Activated T-helper 1 cell treated with anti-CD3 and anti-CD28 coated beads, Interleukin-12 subunit alpha, Interleukin-12 subunit beta, Interleukin-2, Interleukin-4 antibody, amounts not matched to agents 30 ng/mL and 10 ng/mL and 1 ng/mL, durations not matched to agents 14 hours and 24 hours and 36 hours (primary cell): ENCODE measurements at regions not wholly inside any gene's neighbourhood (a gene's known extent, or its start where the extent isn't known, plus 50 kb on each side); places are given as distances from the start of the nearest gene placed in this dataset.
"Not testable (repeated sequence)": the region's sequence is repeated elsewhere in the genome, so short reads cannot be mapped to it uniquely, and the experiment has no call there.

ENCODE experiments used
- DNase-seq: peaks from one replicate; pipeline ENCODE4 v3.0.0; 2021; ENCODE audit warnings: low spot score
- H3K27ac Mint-ChIP-seq: one replicate; pipeline ENCODE4 v1.8.0; 2021; ENCODE audit warnings: mild to moderate bottlenecking, mixed read lengths
- H3K27me3 Mint-ChIP-seq: one replicate; pipeline ENCODE4 v1.8.0; 2022; ENCODE audit warnings: mild to moderate bottlenecking, moderate library complexity, mixed read lengths; ENCODE audit not compliant: insufficient read depth
- H3K36me3 Mint-ChIP-seq: one replicate; pipeline ENCODE4 v1.8.0; 2021; ENCODE audit warnings: low read depth, mixed read lengths
- H3K4me1 Mint-ChIP-seq: one replicate; pipeline ENCODE4 v1.8.0; 2021; ENCODE audit warnings: low read depth, mixed read lengths
- H3K4me3 Mint-ChIP-seq: one replicate; pipeline ENCODE4 v1.8.0; 2021; ENCODE audit warnings: mild to moderate bottlenecking, moderate library complexity, mixed read lengths
- H3K9me3 Mint-ChIP-seq: one replicate; pipeline ENCODE4 v1.8.0; 2021; ENCODE audit warnings: mixed read lengths
- intact Hi-C: fragments of 100-400 bp; cut with micrococcal nuclease; formaldehyde crosslinking; loops from one replicate; pipeline ENCODE4 v1.15.1; 2024

DNA sequence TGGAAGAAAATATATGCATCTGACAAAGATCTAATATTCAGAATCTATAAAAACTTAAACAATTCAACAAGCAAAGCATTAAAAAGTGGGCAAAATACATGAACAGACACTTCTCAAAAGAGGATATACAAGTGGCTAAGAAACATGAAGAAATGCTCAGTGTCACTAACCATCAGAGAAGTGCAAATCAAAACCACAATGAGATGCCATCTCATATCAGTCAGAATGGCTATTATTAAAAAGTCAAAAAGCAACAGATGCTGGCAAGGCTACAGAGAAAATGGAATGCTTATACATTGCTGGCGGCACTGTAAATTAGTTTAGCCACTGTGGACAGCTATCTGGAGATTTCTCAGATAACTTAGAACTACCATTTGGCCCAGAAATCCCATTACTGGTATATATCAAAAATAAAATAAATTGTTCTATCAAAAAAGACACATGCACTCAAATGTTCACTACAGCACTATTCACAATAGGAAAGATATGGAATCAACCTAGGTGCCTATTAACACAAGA lies 179.5 kb downstream of the PCTP start:
- H3K4me3 Mint-ChIP-seq = no peak overlapping the region
- intact Hi-C loops = no loop called here

GRCh38 chr17:55931446-55931845 lies 180.6 kb downstream of the PCTP start:
- Mint-ChIP-seq H3K36me3 (no peaks in the 10 kb centered on the region), H3K9me3 (no peaks in the 10 kb centered on the region), H3K4me3 (no peak overlapping the region), H3K27me3 (peaks cover 6% of the 10 kb centered on the region), H3K27ac (no peak overlapping the region), H3K4me1 (peaks cover 2% of the 10 kb centered on the region)
- intact Hi-C loops = no loop called here
- no peak for DNase-seq

More for the DNA sequence above, 179.5 kb downstream of the PCTP start:
- no peaks in the 10 kb centered on the region for H3K36me3 Mint-ChIP-seq
- H3K27ac Mint-ChIP-seq = no peak overlapping the region
- H3K4me1 Mint-ChIP-seq = peaks cover 10% of the 10 kb centered on the region
- H3K9me3 Mint-ChIP-seq = peaks cover 4% of the 10 kb centered on the region
- peaks cover 6% of the 10 kb centered on the region for H3K27me3 Mint-ChIP-seq
- DNase-seq = no peak

GRCh38 chr17:55932973-55933372 lies 182.1 kb downstream of the PCTP start:
- H3K36me3 Mint-ChIP-seq = no peaks in the 10 kb centered on the region
- H3K27me3 Mint-ChIP-seq = peaks cover 6% of the 10 kb centered on the region
- intact Hi-C loops = no loop called here
- no peaks in the 10 kb centered on the region for H3K9me3 Mint-ChIP-seq
- DNase-seq = no peak
- no peak overlapping the region for H3K4me3 Mint-ChIP-seq
- H3K27ac Mint-ChIP-seq = no peak overlapping the region
- H3K4me1 Mint-ChIP-seq = no peaks in the 10 kb centered on the region

DNA sequence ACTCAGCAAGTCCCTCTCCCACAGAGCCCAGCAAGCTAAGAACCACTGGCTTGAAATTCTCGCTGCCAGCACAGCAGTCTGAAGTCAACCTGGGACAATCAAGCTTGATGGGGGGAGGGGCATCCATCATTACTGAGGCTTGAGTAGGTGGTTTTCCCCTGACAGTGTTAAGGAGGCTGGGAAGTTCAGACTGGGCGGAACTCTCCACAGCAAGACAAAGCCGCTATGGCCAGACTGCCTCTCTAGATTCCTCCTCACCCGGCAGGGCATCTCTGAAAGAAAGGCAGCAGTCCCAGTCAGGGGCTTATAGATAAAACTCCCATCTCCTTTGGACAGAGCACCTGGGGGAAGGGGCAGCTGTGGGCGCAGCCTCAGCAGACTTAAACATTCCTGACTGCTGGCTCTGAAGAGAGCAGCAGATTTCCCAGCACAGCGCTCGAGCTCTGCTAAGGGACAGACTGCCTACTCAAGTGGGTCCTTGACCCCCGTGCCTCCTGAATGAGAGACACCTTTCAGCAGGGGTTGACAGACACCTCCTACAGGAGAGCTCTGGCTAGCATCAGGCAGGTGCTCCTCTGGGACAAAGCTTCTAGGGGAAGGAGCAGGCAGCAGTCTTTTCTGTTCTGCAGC lies 188.4 kb downstream of the PCTP start:
- H3K27ac Mint-ChIP-seq, intact Hi-C loops, H3K4me3 Mint-ChIP-seq, H3K27me3 Mint-ChIP-seq, H3K36me3 Mint-ChIP-seq, DNase-seq, H3K4me1 Mint-ChIP-seq: not testable (repeated sequence)
- peaks cover 10% of the 10 kb centered on the region for H3K9me3 Mint-ChIP-seq

GRCh38 chr17:55959756-55960155 lies 193.5 kb upstream of the ANKFN1 start:
- intact Hi-C loops = no loop called here
- no peaks in the 10 kb centered on the region for H3K4me1 Mint-ChIP-seq
- DNase-seq = no peak
- H3K4me3 Mint-ChIP-seq = no peak overlapping the region
- H3K27ac Mint-ChIP-seq = no peak overlapping the region
- H3K36me3 Mint-ChIP-seq = no peaks in the 10 kb centered on the region
- H3K9me3 Mint-ChIP-seq = no peaks in the 10 kb centered on the region
- H3K27me3 Mint-ChIP-seq = no peaks in the 10 kb centered on the region

DNA sequence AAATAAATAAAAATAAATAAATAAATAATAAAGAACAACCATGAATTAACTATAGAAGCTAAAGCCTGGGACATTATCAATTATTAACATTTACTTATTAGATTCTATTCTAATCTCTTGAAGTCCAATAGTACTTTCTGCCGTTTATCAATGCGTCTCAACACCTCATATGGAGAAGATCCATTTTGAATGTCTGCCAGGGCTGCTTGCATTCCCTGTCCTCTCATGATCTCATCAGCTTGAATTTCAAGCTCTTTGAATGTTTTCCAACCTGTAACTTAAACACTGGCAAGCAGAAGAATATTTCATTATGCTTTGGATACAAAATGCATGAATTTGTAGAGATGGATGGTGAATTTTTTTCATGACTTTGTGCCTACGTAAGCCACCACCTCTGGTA lies 191.9 kb upstream of the ANKFN1 start:
- H3K27ac Mint-ChIP-seq = no peak overlapping the region
- intact Hi-C loops = no loop called here
- no peak for DNase-seq
- H3K4me3 Mint-ChIP-seq = no peak overlapping the region
- H3K4me1 Mint-ChIP-seq = no peaks in the 10 kb centered on the region
- H3K27me3 Mint-ChIP-seq = no peaks in the 10 kb centered on the region
- H3K36me3 Mint-ChIP-seq = no peaks in the 10 kb centered on the region
- H3K9me3 Mint-ChIP-seq = no peaks in the 10 kb centered on the region

DNA sequence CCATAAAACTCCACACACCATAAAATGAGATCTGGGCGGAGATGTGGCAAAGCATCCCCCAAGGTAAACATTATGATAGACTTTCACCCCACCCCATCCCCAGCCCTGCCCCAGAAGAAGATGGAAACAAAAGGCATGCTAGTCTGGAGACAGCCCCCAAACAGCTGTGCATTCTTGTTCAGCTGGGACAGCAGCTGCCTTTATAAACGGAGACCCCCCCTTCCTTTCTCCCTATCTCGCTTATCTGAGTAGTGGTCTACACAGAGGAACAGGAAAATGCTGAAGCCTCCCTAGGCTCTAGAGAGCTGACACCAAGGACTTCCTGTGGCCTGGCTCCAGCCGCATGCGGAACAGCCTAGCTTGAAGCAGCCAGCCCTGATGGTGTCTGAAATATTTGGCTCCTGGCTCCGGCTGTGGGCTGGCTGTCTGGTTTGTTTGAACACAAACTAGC lies 190.3 kb upstream of the ANKFN1 start:
- Mint-ChIP-seq H3K4me3 (no peak overlapping the region), H3K27ac (no peak overlapping the region), H3K27me3 (peaks cover 1% of the 10 kb centered on the region), H3K36me3 (no peaks in the 10 kb centered on the region), H3K9me3 (no peaks in the 10 kb centered on the region), H3K4me1 (no peaks in the 10 kb centered on the region)
- no peak for DNase-seq
- intact Hi-C loops = no loop called here

DNA sequence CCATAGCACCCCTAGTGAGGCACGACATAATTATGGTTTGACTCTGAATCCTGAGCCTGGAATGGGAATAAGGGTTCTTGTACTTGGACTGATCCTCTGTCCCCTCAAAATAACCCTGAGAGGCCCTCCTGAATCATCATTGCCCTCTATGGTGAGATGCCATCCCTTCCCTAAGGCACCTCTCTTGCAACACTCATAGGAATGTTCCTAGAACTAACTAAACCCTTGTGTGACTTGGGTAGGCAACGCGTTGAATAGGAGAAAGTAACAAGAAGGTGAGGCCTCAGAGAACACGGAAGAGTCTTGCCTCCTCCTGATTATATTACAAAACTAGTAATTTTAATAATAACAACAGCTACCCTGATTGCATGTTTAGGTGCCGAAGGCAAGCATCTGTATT lies 189.1 kb upstream of the ANKFN1 start:
- Mint-ChIP-seq H3K27ac (no peak overlapping the region), H3K36me3 (no peaks in the 10 kb centered on the region), H3K27me3 (peaks cover 1% of the 10 kb centered on the region), H3K4me3 (no peak overlapping the region), H3K4me1 (no peaks in the 10 kb centered on the region), H3K9me3 (no peaks in the 10 kb centered on the region)
- intact Hi-C loops = no loop called here
- DNase-seq = no peak

DNA sequence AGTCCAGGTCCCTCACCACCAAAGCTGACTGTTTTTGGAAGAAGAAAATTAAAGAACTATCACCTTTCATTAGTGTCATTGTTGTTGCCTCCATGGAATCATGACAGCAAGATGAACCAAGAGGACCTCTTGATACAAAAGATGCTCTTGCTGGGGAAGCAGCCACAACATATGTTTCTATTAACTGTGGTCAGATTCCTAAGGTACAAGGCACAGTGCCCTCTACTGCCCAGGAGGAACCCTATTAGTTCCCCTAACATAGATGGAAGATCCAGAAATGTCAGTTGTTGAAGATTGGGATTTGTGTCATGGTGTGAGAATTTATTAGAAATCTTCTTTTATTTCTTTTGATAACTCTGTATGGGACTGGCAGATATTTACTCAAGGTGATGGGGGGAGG lies 188.2 kb upstream of the ANKFN1 start:
- DNase-seq = no peak
- Mint-ChIP-seq H3K4me3 (no peak overlapping the region), H3K27ac (no peak overlapping the region), H3K4me1 (no peaks in the 10 kb centered on the region), H3K27me3 (peaks cover 1% of the 10 kb centered on the region), H3K36me3 (no peaks in the 10 kb centered on the region), H3K9me3 (no peaks in the 10 kb centered on the region)
- intact Hi-C loops = no loop called here

DNA sequence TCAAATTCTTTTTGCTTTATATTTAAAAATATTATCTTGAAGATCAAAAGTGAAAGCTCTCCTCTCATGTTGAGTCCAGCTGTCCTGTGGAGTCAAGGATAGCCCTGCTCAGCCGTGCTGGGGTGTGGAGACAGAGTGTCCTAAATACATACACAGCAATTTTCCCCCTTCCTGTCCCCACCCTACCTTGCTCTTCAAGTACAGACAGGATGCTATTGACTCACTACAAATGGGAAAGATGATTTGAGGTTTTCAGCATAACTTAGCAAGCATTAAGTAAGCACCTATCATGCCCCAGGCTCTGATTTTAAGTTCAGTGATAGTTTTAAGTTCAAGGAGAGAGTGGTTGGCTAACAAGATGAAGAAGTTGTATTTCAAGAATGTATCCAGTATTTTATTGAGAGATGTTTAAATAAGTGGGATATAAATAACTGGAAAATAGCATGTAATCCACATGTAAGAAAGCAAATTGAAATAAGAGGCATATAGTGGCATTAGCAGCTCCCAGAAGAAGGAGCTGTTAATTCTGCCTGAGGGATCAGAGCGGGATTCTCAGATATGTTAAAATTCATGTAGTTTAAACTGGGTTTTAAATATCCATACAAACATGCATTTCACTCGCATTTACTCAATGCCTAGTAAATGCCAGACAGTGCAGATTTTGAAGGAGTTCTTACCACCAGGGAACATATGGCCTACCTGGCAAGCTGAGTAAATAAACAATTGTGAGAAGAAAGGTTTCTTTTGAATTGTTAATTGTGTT lies 183.5 kb upstream of the ANKFN1 start:
- H3K9me3 Mint-ChIP-seq = no peaks in the 10 kb centered on the region
- DNase-seq = no peak
- H3K4me1 Mint-ChIP-seq = no peaks in the 10 kb centered on the region
- H3K36me3 Mint-ChIP-seq = no peaks in the 10 kb centered on the region
- no peak overlapping the region for H3K4me3 Mint-ChIP-seq
- peaks cover 3% of the 10 kb centered on the region for H3K27me3 Mint-ChIP-seq
- no peak overlapping the region for H3K27ac Mint-ChIP-seq
- intact Hi-C loops = no loop called here

DNA sequence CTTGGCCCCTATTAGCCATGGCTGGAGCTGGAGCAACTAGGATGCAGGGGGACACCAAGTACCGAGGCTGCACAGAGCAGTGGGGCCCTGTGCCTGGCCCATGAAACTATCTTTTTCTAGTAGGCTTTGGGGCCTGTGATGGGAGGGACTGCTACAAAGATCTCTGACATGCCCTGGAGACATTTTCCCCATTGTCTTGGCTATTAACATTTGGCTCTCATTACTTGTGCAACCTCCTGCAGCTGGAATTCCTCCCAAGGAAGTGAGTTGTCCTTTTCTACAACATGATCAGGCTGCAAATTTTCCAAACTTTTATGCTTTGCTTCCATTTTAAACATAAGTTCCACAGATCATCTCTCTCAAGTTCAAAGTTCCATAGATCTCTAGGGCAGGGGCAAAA lies 174.7 kb upstream of the ANKFN1 start:
- H3K27ac Mint-ChIP-seq = no peak overlapping the region
- no peaks in the 10 kb centered on the region for H3K36me3 Mint-ChIP-seq
- no peak overlapping the region for H3K4me3 Mint-ChIP-seq
- no peaks in the 10 kb centered on the region for H3K4me1 Mint-ChIP-seq
- intact Hi-C loops = no loop called here
- DNase-seq = no peak
- H3K9me3 Mint-ChIP-seq = no peaks in the 10 kb centered on the region
- H3K27me3 Mint-ChIP-seq = no peaks in the 10 kb centered on the region

GRCh38 chr17:55983096-55983495 lies 170.2 kb upstream of the ANKFN1 start:
- Mint-ChIP-seq H3K4me3 (no peak overlapping the region), H3K4me1 (no peaks in the 10 kb centered on the region), H3K27me3 (no peaks in the 10 kb centered on the region), H3K9me3 (no peaks in the 10 kb centered on the region), H3K27ac (no peak overlapping the region), H3K36me3 (no peaks in the 10 kb centered on the region)
- no peak for DNase-seq
- intact Hi-C loops = no loop called here

- Mint-ChIP-seq H3K27ac (no peak overlapping the region), H3K36me3 (no peaks in the 10 kb centered on the region), H3K27me3 (no peaks in the 10 kb centered on the region), H3K4me1 (no peaks in the 10 kb centered on the region), H3K4me3 (no peak overlapping the region), H3K9me3 (peaks cover 6% of the 10 kb centered on the region)
- intact Hi-C loops = no loop called here
- DNase-seq = no peak
Measured at GRCh38 chr17:55986817-55987216, 166.5 kb upstream of the ANKFN1 start.
